ENCODE measurements at regions not wholly inside any gene's neighbourhood (a gene's known extent, or its start where the extent isn't known, plus 50 kb on each side); places are given as distances from the start of the nearest gene placed in this dataset.

- no peak for TF ChIP-seq CTCF (IDR thresholded peaks at IDR 0.05 in 8 of 11, conservative IDR thresholded peaks at IDR 0.05 in 3 of 11)
- no peak for TF ChIP-seq POLR2A (IDR thresholded peaks at IDR 0.05)
- TF ChIP-seq POLR2AphosphoS5 (IDR thresholded peaks at IDR 0.05): no peak
Measured at GRCh38 chr9:129498451-129499384, 122.2 kb downstream of the C9orf50 start.
